HG02840 (cell line): ENCODE measurements at regions not wholly inside any gene's neighbourhood (a gene's known extent, or its start where the extent isn't known, plus 50 kb on each side); places are given as distances from the start of the nearest gene placed in this dataset.

Experiments
- ATAC-seq: cut with Tn5 transposase; IDR thresholded peaks from one replicate; pipeline ENCODE4 v1.9.1; 2021; ENCODE audit warnings: mild to moderate bottlenecking, moderate library complexity, moderate number of reproducible peaks; ENCODE audit not compliant: unreplicated experiment, low FRiP score

GRCh38 chr1:188425687-188426086 is 1596.9 kb downstream of the PLA2G4A start:
- no peak for ATAC-seq

- ATAC-seq: no peak
These were observed 1597.8 kb downstream of the PLA2G4A start for GRCh38 chr1:188426561-188426960.

GRCh38 chr1:188427642-188428041 is 1598.9 kb downstream of the PLA2G4A start:
- ATAC-seq: no peak

GRCh38 chr1:188429386-188429785 is 1600.6 kb downstream of the PLA2G4A start:
- ATAC-seq: no peak

- ATAC-seq: no peak
These were observed 1603.7 kb downstream of the PLA2G4A start for GRCh38 chr1:188432427-188432826.

- no peak for ATAC-seq
These were observed 1604.7 kb downstream of the PLA2G4A start for GRCh38 chr1:188433425-188433824.

GRCh38 chr1:188444526-188444925 is 1615.8 kb downstream of the PLA2G4A start:
- no peak for ATAC-seq

GRCh38 chr1:188462837-188463236 is 1634.1 kb downstream of the PLA2G4A start:
- no peak for ATAC-seq

GRCh38 chr1:188463919-188464318 is 1635.2 kb downstream of the PLA2G4A start:
- no peak for ATAC-seq

- no peak for ATAC-seq
These were observed 1637.8 kb downstream of the PLA2G4A start for GRCh38 chr1:188466539-188466938.

- ATAC-seq: no peak
These were observed 1647.9 kb downstream of the PLA2G4A start for GRCh38 chr1:188476606-188477005.

- no peak for ATAC-seq
These were observed 1660.8 kb downstream of the PLA2G4A start for GRCh38 chr1:188489336-188490112.

GRCh38 chr1:188496506-188496905 is 1667.8 kb downstream of the PLA2G4A start:
- ATAC-seq: no peak

- ATAC-seq: no peak
These were observed 1668.3 kb downstream of the PLA2G4A start for GRCh38 chr1:188497020-188497419.

GRCh38 chr1:188499690-188500089 is 1670.9 kb downstream of the PLA2G4A start:
- ATAC-seq: no peak

- ATAC-seq: no peak
These were observed 1686.2 kb downstream of the PLA2G4A start for GRCh38 chr1:188514917-188515316.

- ATAC-seq: no peak
These were observed 1688.4 kb downstream of the PLA2G4A start for GRCh38 chr1:188517139-188517538.

- ATAC-seq: no peak
These were observed 1722.4 kb downstream of the PLA2G4A start for GRCh38 chr1:188551176-188551575.

GRCh38 chr1:188557053-188557452 is 1728.3 kb downstream of the PLA2G4A start:
- ATAC-seq: no peak

- no peak for ATAC-seq
These were observed 1754.3 kb downstream of the PLA2G4A start for GRCh38 chr1:188582911-188583532.

- ATAC-seq: no peak
These were observed 1755.4 kb downstream of the PLA2G4A start for GRCh38 chr1:188584119-188584518.

GRCh38 chr1:188590641-188591040 is 1761.9 kb downstream of the PLA2G4A start:
- ATAC-seq: no peak
